Uterus (tissue), 2 donors: ENCODE measurements at regions not wholly inside any gene's neighbourhood (a gene's known extent, or its start where the extent isn't known, plus 50 kb on each side); places are given as distances from the start of the nearest gene placed in this dataset.

Experiments used
- POLR2A ChIP-seq, 2 donors: fragments of 450-650 bp; IDR thresholded peaks; one replicate each; pipeline ENCODE4 v1.6.1; 2016; ENCODE audit warnings: antibody characterized with exemption in 2 of 2, mild to moderate bottlenecking in 1 of 2, moderate library complexity in 1 of 2
- TF ChIP-seq, protein P1 (sequence below), 4 experiments: fragments of 200-600 bp in 2 of 4; fragments of 450-650 bp in 2 of 4; sonication (generic) in 2 of 4; IDR thresholded peaks; one replicate each; pipeline ENCODE4 v1.5.1; 2016 to 2019; ENCODE audit warnings: antibody characterized with exemption in 4 of 4, mild to moderate bottlenecking in 2 of 4, moderate library complexity in 1 of 4

DNA sequence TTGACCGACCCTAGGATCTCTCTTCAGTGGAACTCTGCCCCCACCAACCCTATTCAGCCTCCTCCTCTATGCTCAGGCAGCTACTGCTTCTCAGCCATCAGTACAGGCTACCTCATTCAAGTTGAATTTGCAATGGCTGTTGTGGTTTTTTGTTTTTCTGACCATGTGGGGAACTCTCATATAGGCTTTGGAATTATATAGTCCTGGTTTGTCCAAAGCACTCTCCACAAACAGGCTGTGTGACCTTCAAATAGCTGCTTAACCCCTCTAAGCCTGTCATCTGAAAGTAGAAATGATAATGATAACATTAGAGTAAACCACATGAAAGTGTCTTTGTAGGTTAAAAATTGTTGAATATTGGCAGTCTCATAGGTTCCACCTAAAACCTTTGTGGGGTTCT, 80.3 kb downstream of the UNC5CL start:
- TF ChIP-seq, protein P1, sequence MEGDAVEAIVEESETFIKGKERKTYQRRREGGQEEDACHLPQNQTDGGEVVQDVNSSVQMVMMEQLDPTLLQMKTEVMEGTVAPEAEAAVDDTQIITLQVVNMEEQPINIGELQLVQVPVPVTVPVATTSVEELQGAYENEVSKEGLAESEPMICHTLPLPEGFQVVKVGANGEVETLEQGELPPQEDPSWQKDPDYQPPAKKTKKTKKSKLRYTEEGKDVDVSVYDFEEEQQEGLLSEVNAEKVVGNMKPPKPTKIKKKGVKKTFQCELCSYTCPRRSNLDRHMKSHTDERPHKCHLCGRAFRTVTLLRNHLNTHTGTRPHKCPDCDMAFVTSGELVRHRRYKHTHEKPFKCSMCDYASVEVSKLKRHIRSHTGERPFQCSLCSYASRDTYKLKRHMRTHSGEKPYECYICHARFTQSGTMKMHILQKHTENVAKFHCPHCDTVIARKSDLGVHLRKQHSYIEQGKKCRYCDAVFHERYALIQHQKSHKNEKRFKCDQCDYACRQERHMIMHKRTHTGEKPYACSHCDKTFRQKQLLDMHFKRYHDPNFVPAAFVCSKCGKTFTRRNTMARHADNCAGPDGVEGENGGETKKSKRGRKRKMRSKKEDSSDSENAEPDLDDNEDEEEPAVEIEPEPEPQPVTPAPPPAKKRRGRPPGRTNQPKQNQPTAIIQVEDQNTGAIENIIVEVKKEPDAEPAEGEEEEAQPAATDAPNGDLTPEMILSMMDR (IDR thresholded peaks at IDR 0.05) = no peak
- no peak for TF ChIP-seq POLR2A (IDR thresholded peaks at IDR 0.05)
